Frontal cortex (tissue), 3 donors: ENCODE measurements at regions not wholly inside any gene's neighbourhood (a gene's known extent, or its start where the extent isn't known, plus 50 kb on each side); places are given as distances from the start of the nearest gene placed in this dataset.

ENCODE experiments used
- DNase-seq, 2 donors: peaks; one replicate each; pipeline ENCODE4 v3.0.0; 2012; ENCODE audit warnings: low spot score in 2 of 2
- FAIRE-seq: peaks from 2 replicates; lab custom pipeline; 2012; peaks lifted over from hg19 to GRCh38; lab: Jason Lieb, UNC
- donor health status: control.
- donor health status: control.
- donor health status: control.

DNA sequence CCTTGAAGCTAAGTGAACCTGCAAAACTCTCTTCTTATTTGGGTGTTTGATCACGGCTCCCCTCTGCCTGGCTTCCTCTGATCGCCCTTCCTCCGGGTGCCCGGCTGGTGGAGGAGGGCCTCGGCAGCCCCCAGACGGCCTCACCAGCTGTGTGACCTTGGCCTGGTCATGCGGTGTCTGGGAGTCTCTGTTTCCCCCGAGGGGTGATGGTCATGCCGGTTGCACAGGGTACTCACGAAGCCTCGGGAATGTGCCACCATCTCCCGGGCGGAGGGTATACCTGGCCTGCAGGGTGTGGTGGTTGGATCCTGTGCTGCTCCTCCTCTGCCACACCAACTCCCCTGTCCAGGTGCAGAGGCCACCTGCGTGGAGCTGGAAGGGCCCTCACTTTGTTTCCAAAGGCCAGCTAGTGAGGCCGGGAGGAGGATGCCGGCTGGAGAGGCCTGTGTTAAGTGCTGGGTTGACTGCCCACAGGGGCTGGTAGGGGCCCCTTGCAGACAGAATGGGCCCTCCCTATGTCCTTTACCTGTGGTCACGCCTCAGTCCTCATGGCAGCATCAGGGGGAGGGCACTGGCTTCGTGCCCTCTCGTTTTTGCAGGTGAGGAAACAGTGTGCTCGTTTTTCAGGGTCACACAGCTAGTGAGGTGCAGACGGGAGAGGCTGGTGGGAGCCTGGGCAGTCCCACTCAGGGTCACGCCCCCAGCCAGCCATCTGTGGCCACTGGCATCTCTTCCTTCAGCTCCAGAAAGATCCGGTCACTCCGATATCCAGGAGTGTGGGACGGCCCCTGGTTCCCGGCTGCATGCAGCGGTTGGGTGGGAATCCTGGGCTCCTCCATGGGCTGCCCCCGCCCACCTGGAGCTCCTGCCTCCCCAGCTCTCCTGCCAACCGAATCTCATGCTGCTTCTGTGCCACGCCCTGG, 148.5 kb upstream of the GSE1 start:
- FAIRE-seq, result no peak

DNA sequence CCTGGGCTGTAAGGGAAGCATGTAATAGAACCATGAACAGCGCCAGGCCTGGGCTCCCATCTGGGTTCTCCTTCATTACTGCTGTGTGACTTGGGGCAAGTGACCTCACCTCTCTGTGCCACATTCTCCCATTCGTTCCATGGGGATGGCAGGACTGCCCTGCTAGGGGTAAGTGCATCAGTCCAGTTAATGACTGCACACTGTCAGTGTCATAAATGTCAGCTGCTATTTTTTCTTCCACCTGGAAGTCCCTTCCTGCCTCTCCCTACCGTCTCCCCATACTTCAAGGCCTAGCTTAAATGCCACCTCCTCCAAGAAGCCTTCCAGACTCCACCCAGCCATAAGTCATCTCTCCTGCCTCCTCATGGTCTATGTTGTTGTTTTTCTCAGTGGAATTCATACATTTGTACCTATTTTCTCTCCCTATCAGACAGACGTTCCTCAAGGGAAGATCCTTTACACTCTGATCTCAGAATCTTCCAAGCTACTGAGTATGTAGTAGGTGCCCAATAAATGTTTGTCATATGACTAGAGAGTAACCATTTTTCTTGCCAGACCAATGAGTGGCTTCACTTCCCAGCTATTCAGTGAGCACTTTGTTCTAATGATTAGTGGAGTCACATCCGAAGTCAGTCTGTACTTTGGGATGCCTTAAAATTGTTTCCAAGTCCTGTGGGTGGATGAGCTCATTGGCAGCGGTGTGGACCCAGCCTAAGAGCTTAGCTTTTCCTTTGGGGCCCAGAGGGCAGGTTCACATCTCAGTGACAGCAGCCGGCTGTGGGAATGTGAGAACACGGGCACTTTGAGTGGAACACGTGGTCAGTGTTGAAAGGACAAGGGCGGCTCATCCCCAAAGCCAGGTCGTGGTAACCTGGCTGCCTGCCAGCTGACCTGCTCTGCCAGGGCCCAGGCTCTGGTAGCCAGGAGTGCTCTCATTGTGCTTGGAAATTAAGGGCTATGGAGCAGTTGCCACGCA, 147.5 kb upstream of the GSE1 start:
- no peak for FAIRE-seq

More for the DNA sequence above, 148.5 kb upstream of the GSE1 start:
- no peak for DNase-seq

DNA sequence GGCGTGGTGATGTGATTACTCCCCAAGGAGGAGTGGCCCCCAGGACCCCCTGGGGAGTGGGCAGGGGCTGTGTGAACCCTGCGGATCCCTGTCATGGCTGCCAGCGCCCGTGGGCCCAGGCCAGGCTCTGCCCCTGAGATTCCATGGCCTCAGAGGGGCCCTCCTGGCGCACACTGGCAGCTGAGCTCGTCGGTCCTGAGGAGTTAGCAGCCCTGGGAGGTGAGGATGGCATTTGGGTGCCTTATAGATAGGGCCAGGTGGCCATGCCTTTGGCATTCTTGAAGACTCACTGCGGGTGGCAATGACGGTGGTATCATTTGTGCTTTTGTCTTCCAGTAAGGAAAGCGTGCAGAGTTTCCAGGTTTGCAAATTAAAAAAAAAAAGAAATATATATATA, 146.8 kb upstream of the GSE1 start:
- DNase-seq (no peak), FAIRE-seq (no peak)

More for the DNA sequence above, 147.5 kb upstream of the GSE1 start:
- DNase-seq, result no peak

DNA sequence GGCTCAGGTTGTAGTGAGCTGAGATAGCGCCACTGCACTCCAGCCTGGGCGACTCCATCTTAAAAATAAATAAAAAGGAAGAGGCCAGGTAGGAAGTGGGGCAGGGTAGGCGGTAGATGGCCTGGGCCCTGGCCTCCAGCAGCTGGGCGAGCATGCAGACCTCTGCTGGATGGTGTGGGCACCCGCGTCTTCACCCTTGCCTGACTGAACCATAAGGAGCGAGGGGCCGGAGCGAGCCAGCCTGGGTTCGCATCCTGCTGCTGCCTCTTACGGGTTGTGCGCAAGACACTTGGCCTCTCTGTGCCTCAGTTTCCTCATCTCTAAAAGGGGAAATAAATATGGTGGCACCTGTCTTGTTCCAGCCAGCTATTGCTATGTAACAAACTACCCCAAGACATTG, 146.1 kb upstream of the GSE1 start:
- FAIRE-seq, result no peak
- DNase-seq, result no peak

GRCh38 chr16:85469929-85470590, 143.1 kb upstream of the GSE1 start:
- DNase-seq (no peak), FAIRE-seq (no peak)

DNA sequence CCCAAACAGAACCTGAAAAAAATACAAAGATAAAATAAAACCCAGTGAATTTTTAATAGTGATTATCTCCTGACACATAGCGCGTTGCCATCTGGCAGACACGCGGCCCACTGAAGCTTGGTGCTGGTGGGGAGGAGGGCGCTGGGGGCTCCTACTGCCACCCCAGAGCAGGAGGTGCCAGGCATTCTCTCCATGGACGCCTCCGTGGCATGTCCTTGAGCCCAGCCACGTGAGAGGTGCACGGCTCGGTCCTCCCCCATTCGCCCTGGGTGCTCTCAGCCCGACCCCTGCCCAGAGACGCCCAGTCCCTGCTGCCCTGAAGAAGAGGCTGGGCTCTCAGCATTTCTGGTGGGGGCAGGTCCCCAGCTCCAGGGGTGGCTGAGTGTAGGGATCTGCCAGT, 142.2 kb upstream of the GSE1 start:
- FAIRE-seq (no peak), DNase-seq (no peak)

DNA sequence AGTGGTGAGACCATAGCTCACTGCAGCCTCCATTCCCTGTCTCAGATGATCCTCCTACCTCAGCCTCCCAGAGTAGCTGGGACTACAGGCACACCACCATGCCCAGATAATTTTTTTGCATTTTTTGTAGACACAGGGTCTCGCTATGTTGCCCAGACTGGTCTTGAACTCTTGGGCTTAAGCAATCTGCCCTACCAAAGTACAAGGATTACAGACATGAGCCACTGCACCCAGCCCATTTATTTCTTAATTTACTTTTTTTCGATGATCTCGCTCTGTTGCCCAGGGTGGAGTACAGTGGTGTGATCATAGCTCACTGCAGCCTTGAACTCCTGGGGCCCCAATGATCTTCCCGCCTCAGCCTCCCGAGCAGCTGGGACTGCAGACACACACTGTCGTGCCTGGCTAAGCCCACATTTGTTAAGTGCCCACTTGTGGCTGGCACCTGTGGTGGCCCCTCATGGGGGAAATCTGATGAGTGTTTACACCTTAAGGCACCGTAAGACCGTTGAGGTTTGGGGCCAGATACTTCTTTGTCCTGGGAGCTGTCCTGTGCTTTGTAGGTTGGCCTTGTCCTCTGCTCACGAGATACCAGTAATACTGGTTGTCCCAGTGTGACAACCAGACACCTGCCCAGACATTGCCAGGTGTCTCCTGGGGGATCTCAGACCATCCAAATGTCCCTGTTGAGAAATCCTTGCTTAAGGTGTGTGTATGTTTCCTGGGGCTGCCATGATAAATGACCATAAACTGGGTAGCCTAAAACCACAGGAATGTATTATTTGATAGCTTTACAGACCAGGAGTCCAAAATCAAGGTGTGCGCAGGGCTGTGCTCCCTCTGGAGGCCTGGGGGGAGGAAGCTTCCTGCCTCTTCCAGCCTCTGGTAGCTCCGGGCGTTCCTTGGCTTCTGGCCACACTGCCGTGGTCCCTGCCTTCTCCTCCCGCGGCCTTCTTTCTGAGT, 141.4 kb upstream of the GSE1 start:
- DNase-seq (no peak), FAIRE-seq (no peak)

DNA sequence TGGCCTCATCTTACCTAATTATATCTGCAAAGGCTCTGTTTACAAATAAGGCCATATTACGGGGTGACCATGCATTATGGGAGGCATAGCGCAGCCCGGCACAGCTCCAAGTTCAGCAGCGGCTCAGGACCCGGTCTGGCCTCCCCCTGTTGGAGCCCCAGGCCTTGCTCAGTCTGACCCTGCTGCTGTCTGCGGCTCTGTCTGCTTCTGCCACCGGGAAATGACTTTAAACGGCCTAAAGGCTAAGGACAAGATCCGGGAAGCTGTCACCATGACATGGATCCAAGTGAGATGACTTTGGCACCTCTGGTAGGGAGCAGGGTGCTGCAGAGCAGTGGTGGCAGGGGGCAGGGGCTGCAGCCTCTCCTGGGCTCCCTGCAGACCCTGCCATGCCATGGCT, 140.6 kb upstream of the GSE1 start:
- FAIRE-seq, result no peak
- no peak for DNase-seq

DNA sequence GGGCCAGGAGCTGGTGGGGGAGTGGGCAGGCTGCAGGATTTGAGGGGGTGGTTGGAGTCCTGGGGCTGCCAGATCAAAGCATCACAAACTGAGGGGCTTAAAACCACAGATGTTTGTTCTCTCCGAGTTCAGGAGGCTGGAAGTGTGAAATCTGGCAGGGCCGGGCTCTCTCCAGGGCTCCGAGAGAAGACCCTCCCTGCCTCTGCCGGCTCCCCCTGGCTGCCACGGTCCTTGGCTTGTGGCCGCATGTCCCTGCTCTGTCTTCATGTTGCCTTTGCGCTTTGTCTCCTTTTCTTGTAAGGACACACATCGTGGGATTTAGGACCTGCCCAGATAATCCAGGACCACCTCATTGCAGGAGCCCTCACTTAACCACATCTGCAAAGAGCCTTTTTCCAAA, 139.8 kb upstream of the GSE1 start:
- no peak for FAIRE-seq
- DNase-seq, result no peak

- DNase-seq (no peak), FAIRE-seq (no peak)
These were observed 139.1 kb upstream of the GSE1 start for GRCh38 chr16:85473909-85474620.

DNA sequence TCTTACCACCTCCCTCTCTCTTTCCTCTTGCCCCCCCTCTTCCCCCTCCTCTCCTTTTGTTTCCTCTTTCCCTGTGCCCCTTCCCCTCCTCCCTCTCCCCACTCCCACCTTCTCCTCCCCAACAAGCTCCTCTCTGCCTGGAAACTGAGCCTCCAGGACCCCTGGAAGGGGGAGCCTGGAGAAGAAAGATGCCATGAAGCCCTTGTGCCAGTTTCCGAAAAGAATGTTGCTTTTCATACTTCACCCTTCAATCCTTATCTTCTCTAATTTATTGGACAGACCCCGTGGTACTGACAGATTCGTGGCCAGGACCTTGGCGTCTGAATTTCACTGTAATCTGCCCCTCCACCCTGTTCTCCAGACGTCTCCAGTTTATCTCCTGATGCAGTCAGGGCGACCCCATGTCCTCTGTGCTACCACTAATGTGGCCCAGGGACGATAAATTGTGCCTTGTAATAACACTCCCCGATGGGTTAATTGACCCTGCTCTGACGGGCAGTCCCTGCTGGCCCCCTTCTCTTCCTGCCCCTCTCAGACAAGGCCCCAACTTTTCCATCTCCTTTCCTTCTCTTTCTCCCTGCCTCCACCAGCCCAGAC, 138.4 kb upstream of the GSE1 start:
- DNase-seq, result no peak
- FAIRE-seq, result no peak

- DNase-seq (no peak), FAIRE-seq (no peak)
These were observed 137.9 kb upstream of the GSE1 start for GRCh38 chr16:85475233-85475632.

GRCh38 chr16:85475691-85476300, 137.3 kb upstream of the GSE1 start:
- no peak for FAIRE-seq
- DNase-seq, result no peak

DNA sequence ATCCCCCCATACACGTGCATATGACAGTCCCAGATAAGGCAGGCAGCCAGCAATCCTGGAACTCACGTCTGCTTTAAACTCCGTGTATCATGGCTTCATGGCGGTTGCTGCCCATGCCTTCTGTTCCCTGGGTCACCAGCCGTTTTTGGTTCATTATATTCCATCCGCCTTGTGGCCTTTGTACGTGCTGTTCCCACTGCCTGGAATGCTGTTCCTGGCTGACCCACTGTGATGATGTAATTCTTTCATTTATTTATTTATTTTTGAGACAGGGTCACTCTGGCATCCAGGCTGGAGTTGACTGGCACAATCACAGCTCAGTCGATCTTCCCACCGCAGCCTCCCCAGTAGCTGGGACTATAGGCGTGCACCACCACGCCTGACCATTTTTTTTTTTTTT, 136.7 kb upstream of the GSE1 start:
- DNase-seq, result no peak
- FAIRE-seq, result no peak

DNA sequence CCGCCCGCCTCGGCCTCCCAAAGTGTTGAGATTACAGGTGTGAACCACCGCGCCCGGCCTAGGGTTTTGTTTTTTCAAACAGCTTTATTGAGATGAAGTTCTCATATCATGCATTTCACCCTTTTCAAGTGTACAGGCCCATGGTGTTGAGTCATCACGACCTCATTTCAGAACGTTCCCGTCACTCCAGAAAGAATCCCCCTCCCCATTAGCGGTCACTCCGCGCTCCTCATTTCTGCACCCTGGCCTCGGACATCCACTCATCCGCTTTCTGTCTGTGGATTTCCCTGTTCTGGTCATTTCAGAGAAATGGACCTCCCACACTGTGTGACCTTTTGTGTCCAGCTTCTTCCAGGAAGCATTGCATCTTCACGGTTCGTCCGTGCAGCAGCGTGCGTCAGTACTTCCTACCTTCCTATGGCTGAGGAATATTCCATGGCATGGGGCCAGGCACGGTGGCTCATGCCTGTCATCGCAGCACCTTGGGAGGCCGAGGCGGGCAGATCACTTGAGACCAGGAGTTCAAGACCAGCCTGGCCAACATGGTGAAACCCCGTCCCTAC, 135.2 kb upstream of the GSE1 start:
- DNase-seq (no peak), FAIRE-seq (no peak)

DNA sequence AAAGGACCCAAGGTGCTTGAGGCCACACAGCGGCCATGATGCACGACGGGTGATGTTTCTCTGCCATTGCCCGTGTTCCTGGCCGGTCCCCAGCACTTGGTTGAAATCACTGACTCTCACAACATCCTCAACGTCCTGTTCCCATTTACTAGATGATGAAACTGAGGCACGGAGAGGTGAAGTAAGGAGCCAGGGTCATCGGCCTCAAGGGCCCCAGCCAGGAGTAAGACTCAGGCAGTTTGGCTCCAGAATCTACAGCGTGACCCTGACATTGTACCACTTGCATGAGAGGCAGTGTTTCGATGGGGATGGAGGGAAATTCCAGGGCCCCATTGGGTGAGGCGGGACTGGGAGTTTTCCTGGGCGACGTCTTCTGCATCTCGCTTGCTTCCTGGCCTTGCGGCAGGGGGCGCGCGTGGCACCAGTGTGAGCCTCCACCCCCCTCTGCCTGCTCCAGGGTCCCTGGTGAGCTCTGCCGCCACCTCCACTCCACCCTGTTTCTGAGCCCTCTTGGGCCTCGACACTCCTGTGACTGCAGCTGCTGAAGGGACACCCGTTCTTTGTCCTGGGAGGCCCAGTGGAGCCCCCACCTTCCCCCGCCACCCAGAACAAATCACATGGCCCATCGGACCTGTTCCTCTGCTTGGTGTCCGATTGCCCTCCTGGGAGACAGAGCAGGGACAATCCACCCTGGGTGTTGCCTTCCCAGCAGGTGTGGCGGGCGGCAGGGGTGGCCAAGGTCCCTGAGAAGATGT, 133.0 kb upstream of the GSE1 start:
- no peak for DNase-seq
- no peak for FAIRE-seq

DNA sequence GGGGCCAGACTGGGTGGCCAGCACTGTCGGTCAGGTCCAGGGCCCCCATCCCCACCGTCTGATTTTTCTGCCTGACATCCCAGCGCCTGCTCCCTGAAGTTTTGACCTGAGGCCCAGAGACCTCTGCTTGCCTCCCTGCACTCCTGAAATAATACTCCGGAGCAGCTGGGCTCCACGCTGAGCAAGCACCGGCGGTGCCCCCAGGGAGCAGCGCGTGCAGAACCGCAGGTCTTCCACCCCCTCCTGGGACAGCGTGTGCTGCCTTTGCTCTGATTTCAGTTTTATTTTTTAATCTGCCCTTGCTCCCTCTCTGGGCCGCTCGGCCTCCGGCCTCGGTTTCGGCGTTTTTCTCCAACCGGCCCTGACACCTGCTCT, 132.4 kb upstream of the GSE1 start:
- FAIRE-seq, result no peak
- DNase-seq, result no peak
